LNCAP (cell line): ENCODE measurements at regions not wholly inside any gene's neighbourhood (a gene's known extent, or its start where the extent isn't known, plus 50 kb on each side); places are given as distances from the start of the nearest gene placed in this dataset.

Experiments used
- CTCF ChIP-seq: fragments of 450-650 bp; IDR thresholded peaks from 2 replicates; pipeline ENCODE4 v1.5.1; 2017; ENCODE audit warnings: mild to moderate bottlenecking

GRCh38 chr2:196244966-196245365 is 73.6 kb upstream of the STK17B start:
- no peak for TF ChIP-seq CTCF

GRCh38 chr2:196245378-196246140 is 74.2 kb upstream of the STK17B start:
- TF ChIP-seq CTCF, result no peak

- no peak for TF ChIP-seq CTCF
These were observed 76.0 kb upstream of the STK17B start for GRCh38 chr2:196247114-196247975.

GRCh38 chr2:196247976-196248280 is 76.5 kb upstream of the STK17B start:
- TF ChIP-seq CTCF, result no peak

- TF ChIP-seq CTCF, result no peak
These were observed 77.2 kb upstream of the STK17B start for GRCh38 chr2:196248467-196249094.

- TF ChIP-seq CTCF, result no peak
These were observed 77.8 kb upstream of the STK17B start for GRCh38 chr2:196249171-196249570.

GRCh38 chr2:196249860-196250259 is 78.5 kb upstream of the STK17B start:
- no peak for TF ChIP-seq CTCF
